ENCODE measurements at regions not wholly inside any gene's neighbourhood (a gene's known extent, or its start where the extent isn't known, plus 50 kb on each side); places are given as distances from the start of the nearest gene placed in this dataset.

DNA sequence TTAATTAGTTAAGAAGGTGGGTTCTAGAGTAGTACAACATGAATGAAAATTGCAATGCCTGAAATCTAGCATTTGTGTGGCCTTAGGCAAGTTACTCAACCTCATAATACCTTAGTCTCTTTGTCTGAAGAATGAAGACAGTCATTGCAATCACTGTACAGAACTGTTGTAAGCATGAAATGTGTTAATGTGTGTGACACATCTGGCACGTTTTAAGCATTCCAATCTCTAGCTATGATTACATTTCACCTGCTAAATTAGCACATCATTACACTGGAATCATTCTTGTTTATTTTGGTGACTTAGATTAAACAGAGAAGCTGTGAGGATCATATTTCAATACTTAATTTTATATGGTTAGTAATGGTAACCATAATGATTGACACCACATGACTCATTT is 629.7 kb upstream of the KIF2B start:
- TF ChIP-seq, protein P1, sequence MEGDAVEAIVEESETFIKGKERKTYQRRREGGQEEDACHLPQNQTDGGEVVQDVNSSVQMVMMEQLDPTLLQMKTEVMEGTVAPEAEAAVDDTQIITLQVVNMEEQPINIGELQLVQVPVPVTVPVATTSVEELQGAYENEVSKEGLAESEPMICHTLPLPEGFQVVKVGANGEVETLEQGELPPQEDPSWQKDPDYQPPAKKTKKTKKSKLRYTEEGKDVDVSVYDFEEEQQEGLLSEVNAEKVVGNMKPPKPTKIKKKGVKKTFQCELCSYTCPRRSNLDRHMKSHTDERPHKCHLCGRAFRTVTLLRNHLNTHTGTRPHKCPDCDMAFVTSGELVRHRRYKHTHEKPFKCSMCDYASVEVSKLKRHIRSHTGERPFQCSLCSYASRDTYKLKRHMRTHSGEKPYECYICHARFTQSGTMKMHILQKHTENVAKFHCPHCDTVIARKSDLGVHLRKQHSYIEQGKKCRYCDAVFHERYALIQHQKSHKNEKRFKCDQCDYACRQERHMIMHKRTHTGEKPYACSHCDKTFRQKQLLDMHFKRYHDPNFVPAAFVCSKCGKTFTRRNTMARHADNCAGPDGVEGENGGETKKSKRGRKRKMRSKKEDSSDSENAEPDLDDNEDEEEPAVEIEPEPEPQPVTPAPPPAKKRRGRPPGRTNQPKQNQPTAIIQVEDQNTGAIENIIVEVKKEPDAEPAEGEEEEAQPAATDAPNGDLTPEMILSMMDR (conservative IDR thresholded peaks at IDR 0.05; ENCODE audit: low read depth, low read length): no peak
- TF ChIP-seq EZH2 (IDR thresholded peaks at IDR 0.05; ENCODE audit: borderline replicate concordance, low read depth, low read length, poor library complexity, severe bottlenecking): no peak

Measured in A673 (cell line).